Activated gamma-delta T cell treated with Interleukin-2 at 50 U/mL for 16 hours (primary cell): ENCODE measurements at regions not wholly inside any gene's neighbourhood (a gene's known extent, or its start where the extent isn't known, plus 50 kb on each side); places are given as distances from the start of the nearest gene placed in this dataset.

Source experiments
- DNase-seq: peaks from one replicate; pipeline ENCODE4 v3.0.0-alpha.2; 2020

- DNase-seq, result no peak
These were observed 1276.6 kb downstream of the BRD1 start for GRCh38 chr22:48551061-48551460.

GRCh38 chr22:48548391-48548790, 1279.3 kb downstream of the BRD1 start:
- no peak for DNase-seq

GRCh38 chr22:48547971-48548370, 1279.7 kb downstream of the BRD1 start:
- DNase-seq, result no peak

- no peak for DNase-seq
These were observed 1280.8 kb downstream of the BRD1 start for GRCh38 chr22:48546653-48547424.

GRCh38 chr22:48545987-48546386, 1281.7 kb downstream of the BRD1 start:
- no peak for DNase-seq

GRCh38 chr22:48541401-48542098, 1286.1 kb downstream of the BRD1 start:
- DNase-seq, result no peak

- DNase-seq, result no peak
These were observed 1288.4 kb downstream of the BRD1 start for GRCh38 chr22:48539261-48539660.

- DNase-seq, result no peak
These were observed 1289.3 kb downstream of the BRD1 start for GRCh38 chr22:48538291-48538820.

GRCh38 chr22:48537343-48537680, 1290.4 kb downstream of the BRD1 start:
- no peak for DNase-seq

- DNase-seq, result no peak
These were observed 1290.9 kb downstream of the BRD1 start for GRCh38 chr22:48536541-48537342.

- no peak for DNase-seq
These were observed 1291.7 kb downstream of the BRD1 start for GRCh38 chr22:48535868-48536540.

GRCh38 chr22:48534395-48534958, 1293.2 kb downstream of the BRD1 start:
- no peak for DNase-seq

GRCh38 chr22:48532986-48533385, 1294.7 kb downstream of the BRD1 start:
- no peak for DNase-seq

GRCh38 chr22:48531761-48532435, 1295.8 kb downstream of the BRD1 start:
- DNase-seq, result no peak

- no peak for DNase-seq
These were observed 1296.6 kb downstream of the BRD1 start for GRCh38 chr22:48531108-48531507.

- no peak for DNase-seq
These were observed 1297.0 kb downstream of the BRD1 start for GRCh38 chr22:48530666-48531065.

GRCh38 chr22:48528221-48528915, 1299.3 kb downstream of the BRD1 start:
- DNase-seq, result no peak

GRCh38 chr22:48523761-48524160, 1303.9 kb downstream of the BRD1 start:
- no peak for DNase-seq

- no peak for DNase-seq
These were observed 1304.6 kb downstream of the BRD1 start for GRCh38 chr22:48523091-48523490.

GRCh38 chr22:48522271-48522670, 1305.4 kb downstream of the BRD1 start:
- DNase-seq, result no peak

GRCh38 chr22:48520884-48521588, 1306.6 kb downstream of the BRD1 start:
- no peak for DNase-seq
